ENCODE measurements at regions not wholly inside any gene's neighbourhood (a gene's known extent, or its start where the extent isn't known, plus 50 kb on each side); places are given as distances from the start of the nearest gene placed in this dataset.

DNA sequence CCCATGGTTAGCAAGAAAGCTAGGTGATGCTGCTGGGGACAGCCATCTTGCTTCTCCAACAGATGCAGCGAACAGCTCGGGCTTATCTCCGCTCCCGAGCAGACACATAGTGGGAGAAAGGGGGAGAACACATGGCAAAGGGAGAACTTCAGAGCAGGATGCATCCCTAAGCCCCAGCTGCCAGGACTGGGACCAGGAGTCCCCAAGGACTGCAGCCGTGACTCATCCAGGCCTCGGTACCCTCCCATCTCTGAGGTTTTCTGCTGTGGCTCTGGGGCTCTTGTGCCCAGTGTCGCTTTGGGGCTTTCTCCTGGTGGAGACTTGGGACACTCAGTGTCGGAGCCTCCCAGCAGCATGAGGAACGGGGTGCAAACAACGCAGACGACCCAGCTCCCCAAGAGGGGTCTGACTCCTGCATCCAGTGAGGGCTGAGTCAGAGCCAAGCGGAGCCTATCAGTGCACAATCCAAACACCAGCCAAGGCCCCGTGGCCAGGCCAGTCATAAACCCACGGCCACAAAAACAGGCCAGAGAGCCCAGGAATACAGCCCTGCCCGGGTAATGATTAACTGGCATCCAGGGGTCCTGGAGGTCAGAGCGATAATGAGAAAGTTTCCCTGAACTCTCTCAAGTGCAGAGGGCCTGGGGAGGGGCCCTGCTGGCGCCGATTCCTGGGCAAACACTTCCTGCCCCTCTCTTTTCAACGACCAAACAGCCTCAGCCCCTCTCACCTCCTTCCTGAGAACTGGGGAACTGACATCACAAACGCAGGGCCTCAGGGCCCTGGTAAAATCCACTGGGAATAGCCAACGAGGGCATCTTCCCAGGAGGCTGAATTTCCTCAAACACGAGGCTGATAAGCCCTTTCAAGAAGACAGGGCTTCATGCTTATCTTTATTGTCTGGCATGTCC, 202.9 kb downstream of the USP12 start:
- Histone ChIP-seq H4K20me1 (replicated peaks; ENCODE audit: control insufficient read depth, insufficient read depth, low read length) (no peaks in the 10 kb centered on the region), H3K79me2 (ENCODE audit: control insufficient read depth, insufficient read depth, low read length) (no peaks in the 10 kb centered on the region), H2AFZ (ENCODE audit: low read depth, low read length) (0 out of 2 replicates have a peak overlapping the region, but pooled peaks have one; percentile 7), H3K9me3 (replicated peaks; ENCODE audit: control insufficient read depth, insufficient read depth, low read depth, low read length) (no peaks in the 10 kb centered on the region), H3K4me3 (no peak overlapping the region), H3K4me2 (ENCODE audit: insufficient read depth, low read length) (no peak overlapping the region), H3K9me1 (ENCODE audit: control insufficient read depth, insufficient read depth, low read length) (no peaks in the 10 kb centered on the region), H3K27ac (ENCODE audit: extremely low read depth, low read depth, low read length) (no peak overlapping the region), H3K36me3 (ENCODE audit: control insufficient read depth, insufficient read depth, low read length) (no peaks in the 10 kb centered on the region), H3K9ac (ENCODE audit: insufficient read depth in 1 of 2, low read depth in 2 of 2, low read length in 2 of 2) (no peak overlapping the region; a peak in 1 of 4 replicates), H3K27me3 (ENCODE audit: control insufficient read depth in 2 of 2, insufficient read depth in 2 of 2, low read length in 2 of 2) (no peaks in the 10 kb centered on the region; a peak in 1 of 5 replicates), H3K4me1 (replicated peaks in 1 of 2; ENCODE audit: control insufficient read depth in 2 of 2, insufficient read depth in 2 of 2, low read length in 2 of 2) (peaks cover 10 to 16% of the 10 kb centered on the region in 2 experiments)
- BruUV-seq (replicated peaks): no TSS peak
- WGBS (ENCODE audit: insufficient coverage, low coverage, missing lambda C conversion rate): 38% methylated on average over 18 of the region's 22 CpGs
- CTCF ChIA-PET (ENCODE audit: low intra/inter-chr PET ratio): no interaction called here
- POLR2A ChIA-PET: interaction anchor here (0.7 kb wide), 1 partner anchor 359 kb away, joined by 7 read pairs; no protein-coding TSS in a partner anchor
- DNase-seq (ENCODE audit: extremely low read depth in 1 of 4, low spot score in 3 of 4): peak in 1 of 4 experiments; percentile 14
- in situ Hi-C loops (cut with MboI): no loop called here
- intact Hi-C loops (cut with micrococcal nuclease): no loop called here
- FAIRE-seq: no peak
- TF ChIP-seq L3MBTL2 (IDR thresholded peaks at IDR 0.05) (peak; percentile 49), CREM (IDR thresholded peaks at IDR 0.05; ENCODE audit: low read depth) (no peak), CREB5 (CRISPR knock-in tag; IDR thresholded peaks at IDR 0.05) (no peak), PML (IDR thresholded peaks at IDR 0.05; ENCODE audit: low read length) (no peak), ZNF644 (tag; IDR thresholded peaks at IDR 0.05; ENCODE audit: low read depth) (no peak), FOSL1 (tag; conservative IDR thresholded peaks at IDR 0.05) (peak; percentile 48)
- ATAC-seq: peak; percentile 34; the same call in 2 of the 3 replicates

Measured in K562 (cell line).